Superior temporal gyrus (tissue), 1 donor: ENCODE measurements at regions not wholly inside any gene's neighbourhood (a gene's known extent, or its start where the extent isn't known, plus 50 kb on each side); places are given as distances from the start of the nearest gene placed in this dataset.

Source experiments
- DNase-seq: peaks from one replicate; pipeline ENCODE4 v3.0.0-alpha.2; 2016; ENCODE audit errors: extremely low spot score

GRCh38 chr12:24045816-24046257 lies 96.4 kb upstream of the SOX5 start:
- DNase-seq = no peak

- DNase-seq = no peak
Observed at GRCh38 chr12:24044941-24045703, 95.7 kb upstream of the SOX5 start.

- no peak for DNase-seq
Observed at GRCh38 chr12:24042651-24043050, 93.2 kb upstream of the SOX5 start.

GRCh38 chr12:24039113-24039525 lies 89.6 kb upstream of the SOX5 start:
- DNase-seq = no peak

GRCh38 chr12:24038211-24038997 lies 88.9 kb upstream of the SOX5 start:
- DNase-seq = no peak

GRCh38 chr12:24036438-24037216 lies 87.2 kb upstream of the SOX5 start:
- DNase-seq = no peak

- DNase-seq = no peak
Observed at GRCh38 chr12:24034894-24035293, 85.4 kb upstream of the SOX5 start.

GRCh38 chr12:24034160-24034559 lies 84.7 kb upstream of the SOX5 start:
- DNase-seq = no peak

- DNase-seq = no peak
Observed at GRCh38 chr12:24027352-24027751, 77.9 kb upstream of the SOX5 start.

- no peak for DNase-seq
Observed at GRCh38 chr12:24025153-24025798, 75.8 kb upstream of the SOX5 start.

GRCh38 chr12:24023081-24023480 lies 73.6 kb upstream of the SOX5 start:
- no peak for DNase-seq

GRCh38 chr12:24021164-24021502 lies 71.7 kb upstream of the SOX5 start:
- DNase-seq = no peak

- no peak for DNase-seq
Observed at GRCh38 chr12:24020397-24021163, 71.1 kb upstream of the SOX5 start.

GRCh38 chr12:24015833-24016160 lies 66.3 kb upstream of the SOX5 start:
- DNase-seq = no peak

GRCh38 chr12:24014915-24015832 lies 65.7 kb upstream of the SOX5 start:
- peak; percentile 33 for DNase-seq

GRCh38 chr12:24014240-24014639 lies 64.8 kb upstream of the SOX5 start:
- no peak for DNase-seq

GRCh38 chr12:24012528-24012927 lies 63.1 kb upstream of the SOX5 start:
- DNase-seq = no peak

- no peak for DNase-seq
Observed at GRCh38 chr12:24011927-24012507, 62.5 kb upstream of the SOX5 start.

- DNase-seq = no peak
Observed at GRCh38 chr12:24008166-24008565, 58.7 kb upstream of the SOX5 start.
